HUES48 (cell line): ENCODE measurements at regions not wholly inside any gene's neighbourhood (a gene's known extent, or its start where the extent isn't known, plus 50 kb on each side); places are given as distances from the start of the nearest gene placed in this dataset.

ENCODE experiments used
- H3K27ac ChIP-seq: one replicate; pipeline ENCODE4 v1.7.0; 2013; ENCODE audit warnings: low read depth, low read length, inconsistent platforms
- H3K27me3 ChIP-seq: 2 replicates; pipeline ENCODE4 v1.6.1; 2013; ENCODE audit warnings: mild to moderate bottlenecking, low read length; ENCODE audit not compliant: control insufficient read depth, insufficient read depth
- H3K36me3 ChIP-seq: 2 replicates; pipeline ENCODE4 v1.6.1; 2013; ENCODE audit warnings: low read length; ENCODE audit not compliant: control insufficient read depth, insufficient read depth
- H3K4me1 ChIP-seq: 2 replicates; pipeline ENCODE4 v1.6.1; 2013; ENCODE audit warnings: mild to moderate bottlenecking, low read length; ENCODE audit not compliant: control insufficient read depth, insufficient read depth
- H3K4me3 ChIP-seq: 2 replicates; pipeline ENCODE4 v1.5.1; 2013; ENCODE audit warnings: mild to moderate bottlenecking, low read depth, low read length
- H3K9ac ChIP-seq: 2 replicates; pipeline ENCODE4 v1.6.1; 2013; ENCODE audit warnings: mild to moderate bottlenecking, low read depth, low read length, moderate library complexity
- H3K9me3 ChIP-seq: 2 replicates; pipeline ENCODE4 v1.6.1; 2013; ENCODE audit warnings: low read length; ENCODE audit not compliant: control insufficient read depth, insufficient read depth

DNA sequence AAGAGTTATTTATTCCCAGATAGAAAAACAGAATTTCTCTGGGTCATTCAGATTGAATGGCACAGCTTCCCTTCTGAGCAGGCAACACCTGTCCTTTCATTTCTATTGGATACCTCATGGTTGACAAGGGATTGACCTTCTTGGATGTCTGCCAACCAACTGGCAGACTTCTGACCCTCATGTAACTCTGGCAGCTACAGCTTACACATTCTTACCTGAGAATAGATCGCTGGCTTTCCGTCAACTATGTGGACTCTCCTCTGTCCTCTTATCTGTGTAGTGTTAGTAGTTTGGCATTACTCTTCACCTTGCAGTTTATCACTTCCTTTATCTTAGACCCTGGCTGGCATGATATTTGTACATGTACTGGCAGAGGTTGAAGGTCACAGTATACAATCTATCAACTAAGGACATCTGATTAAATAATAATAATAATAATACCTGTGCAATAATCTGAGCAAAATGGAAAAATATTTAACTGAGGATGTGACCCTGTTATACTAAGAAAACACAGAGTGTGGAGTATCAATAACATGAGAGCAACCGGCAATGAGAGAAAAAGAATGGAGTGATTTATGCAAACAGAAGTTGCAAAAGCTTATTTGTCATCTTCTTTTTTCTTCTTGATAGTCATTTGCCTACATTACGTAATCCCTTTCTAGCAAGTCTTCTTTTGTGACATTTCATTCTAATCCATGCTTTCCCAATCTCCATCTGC is 1118.2 kb downstream of the ARAP2 start:
- Histone ChIP-seq H3K27ac (no peak overlapping the region), H3K9ac (no peak overlapping the region)

DNA sequence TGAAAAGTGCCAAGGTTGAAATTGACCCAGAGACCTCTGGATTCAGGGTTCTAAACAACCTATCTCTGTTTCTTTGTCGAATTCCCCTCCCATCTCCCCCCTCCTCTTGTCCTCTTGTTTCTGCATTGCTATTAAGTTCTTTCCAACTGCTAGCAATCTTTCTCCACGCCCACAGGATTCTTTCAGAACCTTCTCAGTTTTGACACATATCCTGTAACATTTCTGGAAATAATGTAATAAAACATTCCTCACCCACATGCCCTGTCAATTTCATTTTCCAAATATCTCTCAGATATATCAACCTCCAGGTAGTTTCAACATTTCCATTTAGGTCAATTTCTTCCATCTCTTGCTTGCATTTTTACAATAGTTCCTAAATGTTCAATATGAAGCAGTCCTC is 1105.9 kb downstream of the ARAP2 start:
- Histone ChIP-seq H3K4me1 (no peaks in the 10 kb centered on the region), H3K4me3 (no peak overlapping the region)

More for the DNA sequence above, 1118.2 kb downstream of the ARAP2 start:
- H3K4me3 ChIP-seq, result no peak overlapping the region
- no peaks in the 10 kb centered on the region for H3K36me3 ChIP-seq
- no peaks in the 10 kb centered on the region for H3K9me3 ChIP-seq
- no peaks in the 10 kb centered on the region for H3K27me3 ChIP-seq
- no peaks in the 10 kb centered on the region for H3K4me1 ChIP-seq

GRCh38 chr4:35147761-35148160 is 1096.6 kb downstream of the ARAP2 start:
- H3K9ac ChIP-seq, result no peak overlapping the region

More for the DNA sequence above, 1105.9 kb downstream of the ARAP2 start:
- Histone ChIP-seq H3K9ac (no peak overlapping the region), H3K27ac (no peak overlapping the region), H3K36me3 (no peaks in the 10 kb centered on the region), H3K9me3 (peaks cover 27% of the 10 kb centered on the region), H3K27me3 (no peaks in the 10 kb centered on the region)

DNA sequence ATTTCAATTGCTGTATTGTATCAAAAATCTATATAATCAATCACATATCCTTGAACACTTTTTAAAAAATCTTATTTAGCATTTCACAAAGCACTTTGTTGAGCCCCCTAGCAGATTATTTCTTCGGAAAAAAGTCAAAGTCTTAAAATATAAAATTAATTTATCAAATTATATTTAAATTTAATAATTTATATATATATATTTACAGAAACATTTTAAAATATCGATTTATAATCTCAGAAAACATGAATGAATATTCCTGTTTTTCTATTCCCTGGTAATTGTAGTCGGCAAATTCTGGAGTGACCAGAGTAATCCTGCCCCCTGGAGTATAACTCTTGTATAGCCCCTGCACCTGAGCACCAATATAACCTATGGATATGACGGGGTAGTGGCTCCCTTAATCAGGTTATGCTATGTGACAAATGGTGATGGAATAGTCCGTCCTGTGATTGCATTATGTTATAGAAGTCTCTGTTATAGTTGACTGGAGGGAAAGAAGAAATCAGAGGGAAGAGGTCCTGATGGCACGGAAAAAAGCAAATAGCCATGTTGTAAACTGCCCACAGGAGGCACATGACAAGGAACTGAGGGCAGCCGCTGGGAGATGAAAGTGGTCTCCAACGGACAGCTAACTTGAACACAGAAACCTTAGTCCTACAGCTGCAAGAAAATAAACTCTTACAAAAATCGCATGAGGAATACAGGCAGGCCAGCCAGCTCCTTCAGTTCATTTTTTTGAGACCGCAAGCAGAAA is 1092.3 kb downstream of the ARAP2 start:
- no peak overlapping the region for H3K27ac ChIP-seq
- H3K9ac ChIP-seq, result no peak overlapping the region
- no peak overlapping the region for H3K4me3 ChIP-seq
- no peaks in the 10 kb centered on the region for H3K9me3 ChIP-seq
- no peaks in the 10 kb centered on the region for H3K27me3 ChIP-seq
- H3K4me1 ChIP-seq, result no peaks in the 10 kb centered on the region
- H3K36me3 ChIP-seq, result no peaks in the 10 kb centered on the region

More at GRCh38 chr4:35147761-35148160, 1096.6 kb downstream of the ARAP2 start:
- Histone ChIP-seq H3K27ac (no peak overlapping the region), H3K9me3 (no peaks in the 10 kb centered on the region), H3K27me3 (no peaks in the 10 kb centered on the region), H3K4me3 (no peak overlapping the region), H3K36me3 (no peaks in the 10 kb centered on the region), H3K4me1 (no peaks in the 10 kb centered on the region)

GRCh38 chr4:35163168-35163567 is 1081.1 kb downstream of the ARAP2 start:
- H3K27ac ChIP-seq, result no peak overlapping the region
- H3K4me1 ChIP-seq, result peaks cover 9% of the 10 kb centered on the region; the same call in 1 of the 2 replicates
- no peak overlapping the region for H3K4me3 ChIP-seq
- H3K27me3 ChIP-seq, result no peaks in the 10 kb centered on the region
- no peaks in the 10 kb centered on the region for H3K9me3 ChIP-seq
- no peak overlapping the region for H3K9ac ChIP-seq
- no peaks in the 10 kb centered on the region for H3K36me3 ChIP-seq

- peaks cover 9% of the 10 kb centered on the region; the same call in 1 of the 2 replicates for H3K4me1 ChIP-seq
- no peaks in the 10 kb centered on the region for H3K36me3 ChIP-seq
- no peaks in the 10 kb centered on the region for H3K27me3 ChIP-seq
- no peak overlapping the region for H3K4me3 ChIP-seq
- no peak overlapping the region for H3K9ac ChIP-seq
- H3K9me3 ChIP-seq, result no peaks in the 10 kb centered on the region
- H3K27ac ChIP-seq, result no peak overlapping the region
These were observed 1080.3 kb downstream of the ARAP2 start for GRCh38 chr4:35164063-35164462.

- peaks cover 9% of the 10 kb centered on the region; the same call in 1 of the 2 replicates for H3K4me1 ChIP-seq
- no peaks in the 10 kb centered on the region for H3K27me3 ChIP-seq
- H3K4me3 ChIP-seq, result no peak overlapping the region
- H3K9me3 ChIP-seq, result no peaks in the 10 kb centered on the region
- no peaks in the 10 kb centered on the region for H3K36me3 ChIP-seq
- H3K27ac ChIP-seq, result no peak overlapping the region
- H3K9ac ChIP-seq, result no peak overlapping the region
These were observed 1077.8 kb downstream of the ARAP2 start for GRCh38 chr4:35166466-35166865.

GRCh38 chr4:35167385-35167784 is 1076.9 kb downstream of the ARAP2 start:
- H3K9me3 ChIP-seq, result no peaks in the 10 kb centered on the region
- no peaks in the 10 kb centered on the region for H3K27me3 ChIP-seq
- H3K4me3 ChIP-seq, result no peak overlapping the region
- no peaks in the 10 kb centered on the region for H3K36me3 ChIP-seq
- no peak overlapping the region for H3K9ac ChIP-seq
- H3K4me1 ChIP-seq, result peaks cover 9% of the 10 kb centered on the region; the same call in 1 of the 2 replicates
- H3K27ac ChIP-seq, result no peak overlapping the region

GRCh38 chr4:35175487-35175886 is 1068.8 kb downstream of the ARAP2 start:
- no peak overlapping the region for H3K4me3 ChIP-seq
- no peaks in the 10 kb centered on the region for H3K27me3 ChIP-seq
- no peak overlapping the region for H3K9ac ChIP-seq
- H3K27ac ChIP-seq, result no peak overlapping the region
- no peaks in the 10 kb centered on the region for H3K36me3 ChIP-seq
- no peaks in the 10 kb centered on the region for H3K9me3 ChIP-seq
- H3K4me1 ChIP-seq, result no peaks in the 10 kb centered on the region; the same call in 1 of the 2 replicates

DNA sequence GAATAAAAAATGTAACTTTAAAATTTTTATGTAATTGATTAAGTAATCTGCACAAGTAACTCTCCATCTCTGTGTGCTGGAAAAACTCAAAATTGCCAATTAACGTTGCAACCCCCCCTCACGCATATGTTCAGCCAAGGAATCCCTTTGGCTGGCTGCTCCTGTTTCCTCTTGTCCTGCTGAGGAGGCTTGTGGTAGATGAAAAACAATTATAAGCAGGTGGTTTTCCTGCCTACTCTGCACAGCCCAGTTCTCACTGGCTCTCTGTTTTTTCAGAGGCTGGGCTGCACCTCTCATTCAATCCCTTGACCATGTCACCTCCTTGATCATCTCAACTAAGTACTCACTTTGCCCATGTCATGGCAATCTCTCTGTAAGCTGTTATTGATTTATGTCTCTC is 1068.4 kb downstream of the ARAP2 start:
- Histone ChIP-seq H3K9me3 (no peaks in the 10 kb centered on the region), H3K27me3 (no peaks in the 10 kb centered on the region), H3K4me3 (no peak overlapping the region), H3K36me3 (no peaks in the 10 kb centered on the region), H3K27ac (no peak overlapping the region), H3K9ac (no peak overlapping the region), H3K4me1 (no peaks in the 10 kb centered on the region; the same call in 1 of the 2 replicates)

DNA sequence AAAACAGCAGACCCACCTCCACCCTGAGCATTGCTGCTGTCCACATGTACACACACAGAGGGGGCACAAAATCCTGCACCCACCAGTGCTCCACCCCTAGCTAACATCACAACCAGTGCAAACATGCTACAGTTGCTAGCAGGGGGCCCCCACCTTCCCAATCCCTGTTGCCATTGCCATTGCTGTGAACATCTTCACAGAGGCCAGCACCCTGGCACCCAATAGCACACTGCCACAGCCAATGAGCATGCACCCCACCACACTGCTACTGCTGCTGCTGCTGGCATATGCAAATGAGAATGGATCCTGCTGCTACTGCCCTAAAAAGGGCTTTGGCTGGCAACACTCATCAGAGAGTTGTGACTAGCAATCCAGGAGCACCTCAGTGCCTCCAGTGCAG is 1061.9 kb downstream of the ARAP2 start:
- Histone ChIP-seq H3K36me3 (no peaks in the 10 kb centered on the region), H3K4me3 (no peak overlapping the region), H3K9ac (no peak overlapping the region), H3K27ac (no peak overlapping the region), H3K27me3 (no peaks in the 10 kb centered on the region), H3K4me1 (no peaks in the 10 kb centered on the region), H3K9me3 (no peaks in the 10 kb centered on the region)
